ENCODE measurements at regions not wholly inside any gene's neighbourhood (a gene's known extent, or its start where the extent isn't known, plus 50 kb on each side); places are given as distances from the start of the nearest gene placed in this dataset.

GRCh38 chr9:2413160-2413805, 208.3 kb upstream of the VLDLR start:
- no peak for TF ChIP-seq CTCF (IDR thresholded peaks at IDR 0.05; ENCODE audit: low read depth, low read length)
- TF ChIP-seq EZH2phosphoT487 (IDR thresholded peaks at IDR 0.05; ENCODE audit: low read depth): no peak

Measured in OCI-LY3 (cell line).